Loucy (cell line): ENCODE measurements at regions not wholly inside any gene's neighbourhood (a gene's known extent, or its start where the extent isn't known, plus 50 kb on each side); places are given as distances from the start of the nearest gene placed in this dataset.
"Not testable (repeated sequence)": the region's sequence is repeated elsewhere in the genome, so short reads cannot be mapped to it uniquely, and the experiment has no call there.

ENCODE experiments used
- H2AFZ ChIP-seq: fragments of 200-600 bp; sonication (generic); 2 replicates; pipeline ENCODE4 v1.6.0; 2016; ENCODE audit warnings: antibody characterized with exemption, mild to moderate bottlenecking, low read length, moderate library complexity
- H3F3A ChIP-seq: fragments of 200-600 bp; 2 replicates; pipeline ENCODE4 v1.6.0; 2016; ENCODE audit warnings: antibody characterized with exemption, low read depth, mild to moderate bottlenecking
- H3K27me3 ChIP-seq: fragments of 200-600 bp; sonication (generic); 2 replicates; pipeline ENCODE4 v1.6.1; 2014; ENCODE audit warnings: low read length, mild to moderate bottlenecking; ENCODE audit not compliant: insufficient read depth, poor library complexity, severe bottlenecking
- H3K36me3 ChIP-seq: fragments of 200-600 bp; sonication (generic); 2 replicates; pipeline ENCODE4 v1.6.1; 2016; ENCODE audit warnings: low read length; ENCODE audit not compliant: insufficient read depth
- H3K4me1 ChIP-seq: fragments of 200-600 bp; sonication (generic); 2 replicates; pipeline ENCODE4 v1.5.1; 2014; ENCODE audit warnings: low read length, mild to moderate bottlenecking; ENCODE audit not compliant: insufficient read depth, poor library complexity, severe bottlenecking
- H3K4me2 ChIP-seq: fragments of 200-600 bp; sonication (generic); 2 replicates; pipeline ENCODE4 v1.6.0; 2014; ENCODE audit warnings: antibody characterized with exemption, low read length, low read depth, mild to moderate bottlenecking; ENCODE audit not compliant: poor library complexity, severe bottlenecking
- H3K4me3 ChIP-seq: fragments of 200-600 bp; sonication (generic); 2 replicates; pipeline ENCODE4 v1.5.1; 2014; ENCODE audit warnings: low read length, mild to moderate bottlenecking, mixed read lengths; ENCODE audit not compliant: poor library complexity, severe bottlenecking
- H3K79me2 ChIP-seq: fragments of 200-600 bp; sonication (generic); 2 replicates; pipeline ENCODE4 v1.6.1; 2014; ENCODE audit warnings: low read length; ENCODE audit not compliant: insufficient read depth
- H3K9ac ChIP-seq: fragments of 200-600 bp; sonication (generic); 2 replicates; pipeline ENCODE4 v1.6.0; 2014; ENCODE audit warnings: mild to moderate bottlenecking, low read depth, low read length, moderate library complexity; ENCODE audit not compliant: poor library complexity, severe bottlenecking
- H3K9me2 ChIP-seq: fragments of 200-600 bp; sonication (generic); replicated peaks from 2 replicates; pipeline ENCODE4 v1.6.1; 2016; ENCODE audit warnings: low read depth, low read length, mixed read lengths
- H3K9me3 ChIP-seq: fragments of 200-600 bp; sonication (generic); 2 replicates; pipeline ENCODE4 v1.6.1; 2014; ENCODE audit warnings: mild to moderate bottlenecking, antibody characterized with exemption, low read length, low read depth; ENCODE audit not compliant: insufficient read depth
- H4K20me1 ChIP-seq: fragments of 200-600 bp; sonication (generic); 2 replicates; pipeline ENCODE4 v1.6.0; 2014; ENCODE audit warnings: antibody characterized with exemption, low read length, mild to moderate bottlenecking; ENCODE audit not compliant: insufficient read depth, poor library complexity, severe bottlenecking
- EZH2phosphoT487 ChIP-seq: fragments of 200-600 bp; IDR thresholded peaks from 2 replicates; pipeline ENCODE4 v1.6.1; 2018; ENCODE audit warnings: antibody characterized with exemption, mild to moderate bottlenecking, moderate library complexity, borderline replicate concordance
- TF ChIP-seq, protein P1 (sequence below): fragments of 200-600 bp; sonication (generic); conservative IDR thresholded peaks from 2 replicates; pipeline ENCODE4 v1.5.1; 2014; ENCODE audit warnings: mild to moderate bottlenecking, antibody characterized with exemption, low read length

DNA sequence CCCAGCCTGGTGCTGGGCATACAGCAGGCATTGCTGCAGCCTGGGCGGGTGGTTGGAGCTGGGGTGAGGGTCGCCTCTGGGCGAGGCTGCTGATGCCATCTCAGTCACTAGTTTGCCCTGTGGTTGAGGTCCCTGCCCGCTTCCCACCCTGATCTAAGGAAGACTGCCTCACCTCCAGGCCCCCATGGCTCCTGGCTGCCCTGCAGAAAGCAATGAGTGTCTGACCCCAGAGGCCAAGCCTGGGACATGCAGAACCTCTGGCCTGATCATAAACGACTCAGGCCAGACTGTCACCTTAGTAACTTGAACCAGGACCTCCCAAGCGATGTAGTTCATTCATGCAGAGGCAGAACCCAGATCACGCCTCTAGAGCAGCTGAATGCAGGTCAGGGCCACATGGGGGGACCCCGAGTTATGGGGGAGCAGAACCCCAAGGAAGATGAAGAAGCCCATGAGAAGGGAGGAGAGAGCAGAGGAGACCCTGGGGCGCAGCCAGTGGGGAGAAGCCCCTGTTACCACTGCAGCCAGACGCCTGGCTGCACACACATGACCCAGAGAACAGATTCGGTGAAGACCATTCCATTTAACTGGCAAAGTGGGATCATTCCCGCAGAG lies 213.9 kb downstream of the TBC1D2B start:
- TF ChIP-seq EZH2phosphoT487 = no peak
- TF ChIP-seq, protein P1, sequence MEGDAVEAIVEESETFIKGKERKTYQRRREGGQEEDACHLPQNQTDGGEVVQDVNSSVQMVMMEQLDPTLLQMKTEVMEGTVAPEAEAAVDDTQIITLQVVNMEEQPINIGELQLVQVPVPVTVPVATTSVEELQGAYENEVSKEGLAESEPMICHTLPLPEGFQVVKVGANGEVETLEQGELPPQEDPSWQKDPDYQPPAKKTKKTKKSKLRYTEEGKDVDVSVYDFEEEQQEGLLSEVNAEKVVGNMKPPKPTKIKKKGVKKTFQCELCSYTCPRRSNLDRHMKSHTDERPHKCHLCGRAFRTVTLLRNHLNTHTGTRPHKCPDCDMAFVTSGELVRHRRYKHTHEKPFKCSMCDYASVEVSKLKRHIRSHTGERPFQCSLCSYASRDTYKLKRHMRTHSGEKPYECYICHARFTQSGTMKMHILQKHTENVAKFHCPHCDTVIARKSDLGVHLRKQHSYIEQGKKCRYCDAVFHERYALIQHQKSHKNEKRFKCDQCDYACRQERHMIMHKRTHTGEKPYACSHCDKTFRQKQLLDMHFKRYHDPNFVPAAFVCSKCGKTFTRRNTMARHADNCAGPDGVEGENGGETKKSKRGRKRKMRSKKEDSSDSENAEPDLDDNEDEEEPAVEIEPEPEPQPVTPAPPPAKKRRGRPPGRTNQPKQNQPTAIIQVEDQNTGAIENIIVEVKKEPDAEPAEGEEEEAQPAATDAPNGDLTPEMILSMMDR = no peak
- Histone ChIP-seq H3K4me1 (no peaks in the 10 kb centered on the region), H3K9me2 (no peaks in the 10 kb centered on the region), H3K4me2 (no peak overlapping the region), H3K27me3 (no peaks in the 10 kb centered on the region), H4K20me1 (no peaks in the 10 kb centered on the region), H3F3A (no peaks in the 10 kb centered on the region), H3K36me3 (no peaks in the 10 kb centered on the region), H2AFZ (no peak overlapping the region), H3K4me3 (no peak overlapping the region), H3K9me3 (no peaks in the 10 kb centered on the region), H3K79me2 (no peaks in the 10 kb centered on the region), H3K9ac (no peak overlapping the region)

DNA sequence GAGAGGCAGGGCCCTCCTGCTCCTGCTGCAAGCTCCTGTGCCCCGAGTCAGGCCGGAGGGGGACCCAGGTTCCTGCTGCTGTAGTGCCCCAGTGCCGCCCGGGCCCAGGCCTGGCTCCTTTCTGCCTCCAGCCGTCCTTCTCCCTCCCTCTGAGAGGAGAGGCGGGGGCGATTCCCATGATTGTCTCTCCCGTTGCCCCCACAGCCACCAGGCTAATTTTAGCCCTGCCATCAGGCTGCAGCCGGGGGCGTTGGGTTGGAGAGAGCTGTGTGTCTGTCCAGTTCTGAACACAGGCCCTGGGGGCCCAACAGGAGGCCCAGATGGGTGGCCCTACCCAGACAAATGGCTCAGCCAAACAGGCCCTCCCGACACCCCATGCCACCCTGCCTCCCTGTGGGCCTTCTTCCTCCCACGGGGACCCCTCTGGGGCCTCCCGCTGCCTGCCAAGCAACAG lies 214.8 kb downstream of the TBC1D2B start:
- H3K4me1 ChIP-seq = no peaks in the 10 kb centered on the region
- no peak overlapping the region for H3K4me2 ChIP-seq
- H3F3A ChIP-seq = no peaks in the 10 kb centered on the region
- H3K4me3 ChIP-seq = no peak overlapping the region
- TF ChIP-seq, protein P1 = no peak
- TF ChIP-seq EZH2phosphoT487 = no peak
- H2AFZ ChIP-seq = no peak overlapping the region
- no peak overlapping the region for H3K9ac ChIP-seq
- H3K9me2 ChIP-seq = no peaks in the 10 kb centered on the region
- H3K27me3 ChIP-seq = no peaks in the 10 kb centered on the region
- no peaks in the 10 kb centered on the region for H3K79me2 ChIP-seq
- no peaks in the 10 kb centered on the region for H3K36me3 ChIP-seq
- H3K9me3 ChIP-seq = no peaks in the 10 kb centered on the region
- no peaks in the 10 kb centered on the region for H4K20me1 ChIP-seq

DNA sequence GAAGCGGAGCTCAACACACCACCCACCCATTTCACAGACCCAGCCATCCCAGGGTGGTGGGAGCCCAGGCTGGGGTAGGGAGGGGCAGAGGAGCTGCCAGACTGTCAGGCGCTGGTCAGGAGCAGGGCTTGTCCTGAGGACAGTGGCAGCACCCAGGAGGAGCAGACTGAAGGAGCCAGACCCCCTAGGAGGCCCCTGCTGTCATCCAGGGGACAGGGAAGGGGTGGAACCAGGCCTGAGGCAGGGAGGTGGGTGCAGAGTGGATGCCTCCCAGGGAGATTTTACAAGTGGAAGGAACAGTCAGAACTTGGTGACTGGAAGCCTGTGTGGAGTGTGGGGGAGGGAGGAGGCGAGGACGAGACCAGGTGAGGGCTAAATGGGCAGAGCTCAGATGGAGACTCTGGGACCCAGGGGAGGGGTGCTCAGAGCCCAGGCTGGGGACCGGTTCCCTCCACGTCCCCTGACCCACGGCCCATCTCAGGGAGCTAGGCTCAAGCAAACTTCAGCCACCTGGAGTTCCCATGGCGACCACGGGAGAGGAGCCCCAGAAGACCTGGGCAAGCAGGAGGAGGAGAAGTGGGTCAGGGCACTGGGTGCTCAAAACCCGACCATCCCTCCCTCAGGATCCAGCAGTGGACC lies 215.4 kb downstream of the TBC1D2B start:
- H3K36me3 ChIP-seq, H3K9me2 ChIP-seq, H2AFZ ChIP-seq, H3F3A ChIP-seq, H3K9ac ChIP-seq, H3K27me3 ChIP-seq, H3K9me3 ChIP-seq, H3K4me3 ChIP-seq, H4K20me1 ChIP-seq, H3K79me2 ChIP-seq, H3K4me2 ChIP-seq, H3K4me1 ChIP-seq: not testable (repeated sequence)
